C4-2B (cell line): ENCODE measurements at regions not wholly inside any gene's neighbourhood (a gene's known extent, or its start where the extent isn't known, plus 50 kb on each side); places are given as distances from the start of the nearest gene placed in this dataset.
"Not testable (repeated sequence)": the region's sequence is repeated elsewhere in the genome, so short reads cannot be mapped to it uniquely, and the experiment has no call there.

Experiments used
- H3K27ac ChIP-seq: fragments of 450-650 bp; 2 replicates; pipeline ENCODE4 v1.5.1; 2017
- ZFX ChIP-seq: fragments of 450-650 bp; IDR thresholded peaks from 2 replicates; pipeline ENCODE4 v1.6.1; 2017
- TF ChIP-seq, protein P1 (sequence below): fragments of 450-650 bp; conservative IDR thresholded peaks from 2 replicates; pipeline ENCODE4 v1.5.1; 2017; ENCODE audit warnings: mild to moderate bottlenecking

DNA sequence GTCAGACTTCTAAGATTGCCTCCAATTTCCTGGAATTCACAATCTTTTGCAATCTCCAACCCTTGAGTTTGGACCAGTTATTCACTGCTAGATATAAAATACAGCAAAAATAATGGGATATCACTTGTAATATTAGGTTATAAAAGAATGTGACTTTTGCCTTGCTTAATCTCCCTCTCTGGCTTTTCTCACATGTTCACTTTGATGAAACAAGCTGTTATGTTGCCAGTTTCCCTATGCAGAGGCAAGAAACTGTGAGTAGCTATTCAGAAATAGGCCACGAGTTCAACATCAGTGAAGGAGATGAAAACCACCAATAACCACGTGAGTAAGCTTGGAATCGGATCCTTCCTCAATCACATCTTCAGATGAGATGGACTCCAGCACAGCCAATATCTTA, 842.7 kb downstream of the RNF144A start:
- TF ChIP-seq, protein P1, sequence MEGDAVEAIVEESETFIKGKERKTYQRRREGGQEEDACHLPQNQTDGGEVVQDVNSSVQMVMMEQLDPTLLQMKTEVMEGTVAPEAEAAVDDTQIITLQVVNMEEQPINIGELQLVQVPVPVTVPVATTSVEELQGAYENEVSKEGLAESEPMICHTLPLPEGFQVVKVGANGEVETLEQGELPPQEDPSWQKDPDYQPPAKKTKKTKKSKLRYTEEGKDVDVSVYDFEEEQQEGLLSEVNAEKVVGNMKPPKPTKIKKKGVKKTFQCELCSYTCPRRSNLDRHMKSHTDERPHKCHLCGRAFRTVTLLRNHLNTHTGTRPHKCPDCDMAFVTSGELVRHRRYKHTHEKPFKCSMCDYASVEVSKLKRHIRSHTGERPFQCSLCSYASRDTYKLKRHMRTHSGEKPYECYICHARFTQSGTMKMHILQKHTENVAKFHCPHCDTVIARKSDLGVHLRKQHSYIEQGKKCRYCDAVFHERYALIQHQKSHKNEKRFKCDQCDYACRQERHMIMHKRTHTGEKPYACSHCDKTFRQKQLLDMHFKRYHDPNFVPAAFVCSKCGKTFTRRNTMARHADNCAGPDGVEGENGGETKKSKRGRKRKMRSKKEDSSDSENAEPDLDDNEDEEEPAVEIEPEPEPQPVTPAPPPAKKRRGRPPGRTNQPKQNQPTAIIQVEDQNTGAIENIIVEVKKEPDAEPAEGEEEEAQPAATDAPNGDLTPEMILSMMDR, result no peak
- TF ChIP-seq ZFX, result no peak
- no peak overlapping the region for H3K27ac ChIP-seq

DNA sequence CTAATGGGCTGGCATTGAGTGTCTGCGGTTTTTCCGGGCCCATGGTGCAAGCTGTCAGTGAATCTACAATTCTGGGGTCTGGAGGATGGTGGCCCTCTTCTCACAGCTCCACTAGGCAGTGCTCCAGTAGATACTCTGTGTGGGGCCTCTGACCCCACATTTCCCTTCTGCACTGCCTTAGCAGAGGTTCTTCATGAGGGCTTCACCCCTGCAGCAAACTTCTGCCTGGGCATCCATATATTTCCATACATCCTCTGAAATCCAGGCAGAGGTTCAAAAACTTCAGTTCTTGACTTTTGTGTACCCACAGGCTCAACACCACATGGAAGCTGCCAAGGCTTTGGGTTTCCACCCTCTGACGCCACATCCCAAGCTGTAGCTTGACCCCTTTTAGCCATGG, 846.2 kb downstream of the RNF144A start:
- not testable (repeated sequence) for H3K27ac ChIP-seq

DNA sequence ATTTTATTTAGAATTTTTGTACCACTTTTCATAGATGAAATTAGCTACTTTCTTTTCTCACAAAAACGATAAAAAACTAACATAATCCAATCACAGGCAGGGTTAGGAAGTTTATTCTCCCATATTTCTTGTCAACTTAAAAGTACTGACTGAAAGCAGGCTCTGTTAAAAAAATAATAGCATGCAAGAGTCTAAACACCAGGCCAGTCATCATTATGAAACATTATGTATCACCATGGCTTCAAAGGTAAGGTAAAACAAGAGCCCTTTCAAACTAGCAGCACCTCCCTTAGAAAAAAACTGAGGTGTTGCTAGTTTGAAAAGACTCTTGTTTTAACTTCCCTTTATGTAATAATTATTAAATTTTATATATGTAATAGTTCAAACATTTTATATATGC, 848.0 kb downstream of the RNF144A start:
- no peak for TF ChIP-seq ZFX
- TF ChIP-seq, protein P1, result no peak

DNA sequence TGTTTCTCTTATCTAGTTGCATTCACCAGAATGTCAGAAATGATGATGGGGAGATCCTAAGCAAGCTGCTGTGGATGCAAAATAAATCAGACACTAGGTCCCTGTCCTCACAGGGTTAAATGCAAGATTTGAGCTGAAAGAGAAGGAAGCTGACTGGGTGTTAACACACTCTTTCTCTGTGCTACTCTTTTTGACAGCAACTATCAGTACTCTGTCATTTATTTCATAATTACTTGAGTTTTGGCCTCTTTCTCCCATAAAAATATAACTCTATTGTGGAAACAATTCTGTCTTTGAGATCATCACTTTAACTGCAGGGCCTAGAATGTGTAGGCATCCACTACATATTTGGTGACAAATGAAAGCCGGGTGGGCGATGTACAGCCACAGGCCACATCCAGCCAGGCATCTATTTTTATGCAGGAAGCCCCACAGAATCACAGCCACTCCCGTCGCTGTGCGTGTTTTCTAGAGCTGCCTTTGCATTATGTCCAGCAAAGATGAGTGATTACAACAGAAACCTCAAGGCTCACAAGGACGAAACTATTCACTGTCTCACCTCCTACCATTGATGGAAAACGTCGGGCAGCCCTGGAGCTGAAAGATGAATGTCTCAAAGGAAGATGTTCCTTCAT, 849.0 kb downstream of the RNF144A start:
- no peak for TF ChIP-seq ZFX
- TF ChIP-seq, protein P1, result no peak
- H3K27ac ChIP-seq, result no peak overlapping the region

More for the DNA sequence above, 848.0 kb downstream of the RNF144A start:
- H3K27ac ChIP-seq, result no peak overlapping the region

DNA sequence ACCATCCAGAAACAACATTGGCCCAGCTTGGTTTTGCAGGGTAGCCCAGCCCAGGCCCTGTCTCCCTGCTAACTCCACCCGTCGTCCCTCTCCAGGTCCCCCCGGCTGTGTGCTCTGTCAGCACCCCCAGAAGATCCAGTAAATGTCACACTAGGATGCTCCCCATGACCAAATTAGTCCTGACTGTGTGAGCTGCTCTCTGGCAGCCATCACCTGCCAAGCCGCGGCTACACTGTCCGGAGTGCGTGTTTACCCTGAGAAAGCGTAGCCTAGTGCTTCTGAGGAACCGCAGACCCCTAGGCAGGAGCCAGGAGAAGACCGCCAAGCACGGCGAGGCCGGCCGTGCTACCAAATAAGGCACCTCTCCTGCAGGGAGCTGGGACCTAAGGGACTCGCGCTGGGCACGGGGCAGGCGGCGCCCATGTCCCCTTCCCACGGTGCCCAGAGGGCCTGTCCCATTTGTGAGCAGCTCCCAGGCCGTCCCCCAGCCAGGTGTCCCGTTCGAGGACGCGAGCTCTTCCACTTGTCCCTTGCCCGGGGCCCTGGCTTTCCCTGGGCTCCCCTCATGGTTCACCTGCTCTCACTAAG, 849.9 kb downstream of the RNF144A start:
- no peak overlapping the region for H3K27ac ChIP-seq
- TF ChIP-seq ZFX, result no peak
- TF ChIP-seq, protein P1, result no peak

DNA sequence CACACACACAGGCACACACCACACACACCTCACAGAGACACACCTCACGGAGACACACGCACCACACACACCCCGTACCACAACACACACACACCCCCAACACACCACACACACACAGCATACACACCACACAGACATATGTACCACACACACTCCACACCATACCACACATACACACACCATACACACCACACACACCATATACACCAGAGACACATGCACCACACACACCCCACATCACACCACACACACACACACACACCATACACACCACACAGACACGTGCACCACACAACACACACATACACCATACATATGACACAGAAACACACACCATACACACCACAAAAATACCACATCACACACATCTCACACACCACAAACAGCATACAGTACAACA, 850.7 kb downstream of the RNF144A start:
- TF ChIP-seq, protein P1, result no peak
- TF ChIP-seq ZFX, result no peak
- no peak overlapping the region for H3K27ac ChIP-seq

DNA sequence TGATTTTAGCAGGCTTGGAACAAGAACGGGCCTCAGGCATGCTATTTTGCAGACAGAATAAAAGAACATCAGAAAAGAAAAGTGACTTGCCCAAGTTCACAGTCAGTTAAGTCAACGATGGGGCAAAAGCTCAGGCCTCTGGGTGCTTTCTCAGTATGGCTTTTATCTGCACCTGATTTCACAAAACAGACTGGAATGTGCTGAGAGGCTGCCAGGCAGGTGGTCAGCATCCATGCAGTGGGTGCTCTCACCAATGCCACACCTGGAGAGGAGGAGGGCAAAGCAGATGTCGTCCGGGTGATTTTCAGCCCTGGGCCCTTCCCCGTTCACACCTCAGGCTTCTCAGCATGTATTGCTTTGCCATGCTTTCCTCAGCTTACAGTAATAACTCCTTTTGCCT, 854.6 kb downstream of the RNF144A start:
- H3K27ac ChIP-seq, result no peak overlapping the region
- no peak for TF ChIP-seq ZFX
- TF ChIP-seq, protein P1, result no peak
